Neural cell (in vitro differentiated cells): ENCODE measurements at regions not wholly inside any gene's neighbourhood (a gene's known extent, or its start where the extent isn't known, plus 50 kb on each side); places are given as distances from the start of the nearest gene placed in this dataset.

ENCODE experiments used
- EZH2 ChIP-seq: fragments of 200-600, 300-800 bp; shearing (Covaris generic), sonication (generic); IDR thresholded peaks from 2 replicates; pipeline ENCODE4 v1.6.1; 2014; ENCODE audit warnings: antibody characterized with exemption, low read length, borderline replicate concordance, mild to moderate bottlenecking; ENCODE audit not compliant: insufficient read depth, poor library complexity, severe bottlenecking
- POLR2AphosphoS5 ChIP-seq: IDR thresholded peaks from 2 replicates; pipeline ENCODE4 v1.6.1; 2012
- RAD21 ChIP-seq: fragments of 450-650 bp; conservative IDR thresholded peaks from 2 replicates; pipeline ENCODE4 v1.6.1; 2014; ENCODE audit warnings: antibody characterized with exemption, mild to moderate bottlenecking, moderate library complexity
- TF ChIP-seq, protein P1 (sequence below): IDR thresholded peaks from 2 replicates; pipeline ENCODE4 v1.6.1; 2012; ENCODE audit warnings: borderline replicate concordance
- TF ChIP-seq, protein P2 (sequence below): fragments of 450-650 bp; IDR thresholded peaks from 2 replicates; pipeline ENCODE4 v1.5.1; 2014; ENCODE audit warnings: antibody characterized with exemption, mild to moderate bottlenecking, moderate library complexity; ENCODE audit not compliant: poor library complexity, severe bottlenecking

DNA sequence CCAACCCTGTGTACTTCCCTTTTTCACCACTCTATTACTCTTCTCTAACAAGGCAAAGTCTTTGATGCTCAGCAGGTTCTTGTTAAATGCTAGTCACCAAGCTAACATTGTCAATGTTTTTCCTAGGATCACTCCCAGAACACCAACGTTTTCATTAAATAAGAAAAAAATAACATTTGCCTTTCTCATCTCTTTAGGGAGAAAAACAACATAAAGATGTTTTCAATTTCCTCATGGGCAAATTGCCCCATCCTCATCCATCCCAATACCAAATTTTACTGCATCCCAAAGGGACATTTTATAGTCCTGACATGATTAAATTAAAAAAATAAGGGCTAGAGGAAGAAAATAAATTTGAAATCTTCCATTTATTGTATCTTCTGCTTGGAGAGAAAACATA, 106.5 kb downstream of the SUCNR1 start:
- TF ChIP-seq, protein P1, sequence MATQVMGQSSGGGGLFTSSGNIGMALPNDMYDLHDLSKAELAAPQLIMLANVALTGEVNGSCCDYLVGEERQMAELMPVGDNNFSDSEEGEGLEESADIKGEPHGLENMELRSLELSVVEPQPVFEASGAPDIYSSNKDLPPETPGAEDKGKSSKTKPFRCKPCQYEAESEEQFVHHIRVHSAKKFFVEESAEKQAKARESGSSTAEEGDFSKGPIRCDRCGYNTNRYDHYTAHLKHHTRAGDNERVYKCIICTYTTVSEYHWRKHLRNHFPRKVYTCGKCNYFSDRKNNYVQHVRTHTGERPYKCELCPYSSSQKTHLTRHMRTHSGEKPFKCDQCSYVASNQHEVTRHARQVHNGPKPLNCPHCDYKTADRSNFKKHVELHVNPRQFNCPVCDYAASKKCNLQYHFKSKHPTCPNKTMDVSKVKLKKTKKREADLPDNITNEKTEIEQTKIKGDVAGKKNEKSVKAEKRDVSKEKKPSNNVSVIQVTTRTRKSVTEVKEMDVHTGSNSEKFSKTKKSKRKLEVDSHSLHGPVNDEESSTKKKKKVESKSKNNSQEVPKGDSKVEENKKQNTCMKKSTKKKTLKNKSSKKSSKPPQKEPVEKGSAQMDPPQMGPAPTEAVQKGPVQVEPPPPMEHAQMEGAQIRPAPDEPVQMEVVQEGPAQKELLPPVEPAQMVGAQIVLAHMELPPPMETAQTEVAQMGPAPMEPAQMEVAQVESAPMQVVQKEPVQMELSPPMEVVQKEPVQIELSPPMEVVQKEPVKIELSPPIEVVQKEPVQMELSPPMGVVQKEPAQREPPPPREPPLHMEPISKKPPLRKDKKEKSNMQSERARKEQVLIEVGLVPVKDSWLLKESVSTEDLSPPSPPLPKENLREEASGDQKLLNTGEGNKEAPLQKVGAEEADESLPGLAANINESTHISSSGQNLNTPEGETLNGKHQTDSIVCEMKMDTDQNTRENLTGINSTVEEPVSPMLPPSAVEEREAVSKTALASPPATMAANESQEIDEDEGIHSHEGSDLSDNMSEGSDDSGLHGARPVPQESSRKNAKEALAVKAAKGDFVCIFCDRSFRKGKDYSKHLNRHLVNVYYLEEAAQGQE: no peak
- TF ChIP-seq EZH2 (no peak), RAD21 (no peak), POLR2AphosphoS5 (no peak)
- TF ChIP-seq, protein P2, sequence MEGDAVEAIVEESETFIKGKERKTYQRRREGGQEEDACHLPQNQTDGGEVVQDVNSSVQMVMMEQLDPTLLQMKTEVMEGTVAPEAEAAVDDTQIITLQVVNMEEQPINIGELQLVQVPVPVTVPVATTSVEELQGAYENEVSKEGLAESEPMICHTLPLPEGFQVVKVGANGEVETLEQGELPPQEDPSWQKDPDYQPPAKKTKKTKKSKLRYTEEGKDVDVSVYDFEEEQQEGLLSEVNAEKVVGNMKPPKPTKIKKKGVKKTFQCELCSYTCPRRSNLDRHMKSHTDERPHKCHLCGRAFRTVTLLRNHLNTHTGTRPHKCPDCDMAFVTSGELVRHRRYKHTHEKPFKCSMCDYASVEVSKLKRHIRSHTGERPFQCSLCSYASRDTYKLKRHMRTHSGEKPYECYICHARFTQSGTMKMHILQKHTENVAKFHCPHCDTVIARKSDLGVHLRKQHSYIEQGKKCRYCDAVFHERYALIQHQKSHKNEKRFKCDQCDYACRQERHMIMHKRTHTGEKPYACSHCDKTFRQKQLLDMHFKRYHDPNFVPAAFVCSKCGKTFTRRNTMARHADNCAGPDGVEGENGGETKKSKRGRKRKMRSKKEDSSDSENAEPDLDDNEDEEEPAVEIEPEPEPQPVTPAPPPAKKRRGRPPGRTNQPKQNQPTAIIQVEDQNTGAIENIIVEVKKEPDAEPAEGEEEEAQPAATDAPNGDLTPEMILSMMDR: no peak
